HG02840 (cell line): ENCODE measurements at regions not wholly inside any gene's neighbourhood (a gene's known extent, or its start where the extent isn't known, plus 50 kb on each side); places are given as distances from the start of the nearest gene placed in this dataset.

Source experiments
- ATAC-seq: cut with Tn5 transposase; IDR thresholded peaks from one replicate; pipeline ENCODE4 v1.9.1; 2021; ENCODE audit warnings: mild to moderate bottlenecking, moderate library complexity, moderate number of reproducible peaks; ENCODE audit not compliant: unreplicated experiment, low FRiP score

GRCh38 chr2:34112161-34112560, 513.1 kb upstream of the FAM98A start:
- ATAC-seq, result no peak

GRCh38 chr2:34110392-34110791, 511.3 kb upstream of the FAM98A start:
- ATAC-seq, result no peak

DNA sequence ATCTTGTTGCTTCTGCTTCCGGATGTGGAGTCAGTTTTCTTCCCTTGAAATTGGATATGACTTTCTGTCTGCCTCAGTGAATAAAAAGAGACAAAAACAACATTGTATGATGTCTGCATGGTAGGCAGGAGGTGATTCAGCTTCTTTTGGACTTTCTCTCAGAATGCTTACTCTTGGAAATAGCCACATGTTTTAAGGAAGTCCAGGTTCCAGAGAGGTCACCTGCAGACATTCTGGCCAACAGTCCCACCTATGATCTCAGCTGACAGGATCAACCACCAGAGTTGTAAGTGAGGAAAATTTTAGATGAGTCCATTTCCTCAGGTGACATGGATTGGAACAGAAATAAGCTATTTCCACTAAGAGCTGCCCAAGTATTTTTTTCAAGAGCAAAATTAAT, 508.7 kb upstream of the FAM98A start:
- no peak for ATAC-seq

DNA sequence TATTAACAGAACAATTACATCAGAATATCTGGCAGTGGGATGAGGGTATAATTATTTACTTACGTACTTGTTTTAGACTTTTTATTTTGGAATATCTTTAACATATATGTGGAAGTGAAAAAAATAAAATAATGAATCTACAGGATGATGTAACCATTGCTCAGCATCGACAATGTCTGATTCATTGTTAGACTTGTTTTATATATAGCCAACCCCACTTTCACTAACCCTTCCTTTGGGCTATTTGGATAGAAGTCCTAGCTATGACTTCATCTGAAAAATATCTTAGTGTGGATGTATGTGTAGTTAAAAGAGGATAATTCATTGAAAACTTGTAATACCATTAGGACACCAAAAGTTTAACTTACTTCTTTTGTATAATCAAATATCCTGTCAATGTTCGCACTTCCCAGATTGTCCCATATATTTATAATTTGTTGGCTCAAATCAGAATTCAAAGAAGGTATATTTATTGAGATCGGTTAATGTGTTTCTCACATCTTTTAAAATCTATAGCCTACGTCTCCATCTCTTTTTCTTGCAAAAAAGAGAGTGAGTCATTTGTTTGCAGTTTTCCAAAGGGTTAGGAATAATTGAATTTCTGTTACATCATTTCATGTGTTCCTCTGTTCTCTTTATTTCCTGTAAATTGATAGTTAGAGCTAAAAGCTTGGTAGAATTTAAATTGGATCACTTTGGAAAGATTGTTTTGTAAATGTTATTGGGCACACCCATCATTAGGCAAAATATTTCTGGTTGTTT, 506.1 kb upstream of the FAM98A start:
- ATAC-seq, result no peak

DNA sequence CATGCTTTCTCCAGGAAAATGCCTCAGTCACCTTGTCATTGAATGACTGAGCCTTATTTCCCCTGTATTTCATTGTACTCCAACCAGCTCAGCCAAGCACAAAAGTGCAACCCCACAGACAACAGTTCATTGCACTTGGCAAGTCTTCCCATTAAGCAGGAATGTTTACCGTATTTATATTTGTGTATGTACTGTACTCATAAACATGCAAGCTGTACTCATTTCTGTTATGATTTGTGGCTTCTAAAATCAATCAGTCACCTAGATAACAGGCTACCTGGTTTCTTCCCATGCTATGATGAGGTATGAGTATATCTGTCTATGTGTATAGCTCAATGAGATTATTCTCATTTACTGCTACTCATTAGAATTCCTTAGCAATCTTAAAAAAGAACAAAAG, 505.5 kb upstream of the FAM98A start:
- no peak for ATAC-seq

GRCh38 chr2:34103437-34103836, 504.3 kb upstream of the FAM98A start:
- no peak for ATAC-seq

GRCh38 chr2:34102339-34102738, 503.2 kb upstream of the FAM98A start:
- no peak for ATAC-seq

GRCh38 chr2:34099377-34099776, 500.3 kb upstream of the FAM98A start:
- no peak for ATAC-seq

- no peak for ATAC-seq
These were observed 499.2 kb upstream of the FAM98A start for GRCh38 chr2:34098256-34098655.

- no peak for ATAC-seq
These were observed 497.6 kb upstream of the FAM98A start for GRCh38 chr2:34096562-34097171.

DNA sequence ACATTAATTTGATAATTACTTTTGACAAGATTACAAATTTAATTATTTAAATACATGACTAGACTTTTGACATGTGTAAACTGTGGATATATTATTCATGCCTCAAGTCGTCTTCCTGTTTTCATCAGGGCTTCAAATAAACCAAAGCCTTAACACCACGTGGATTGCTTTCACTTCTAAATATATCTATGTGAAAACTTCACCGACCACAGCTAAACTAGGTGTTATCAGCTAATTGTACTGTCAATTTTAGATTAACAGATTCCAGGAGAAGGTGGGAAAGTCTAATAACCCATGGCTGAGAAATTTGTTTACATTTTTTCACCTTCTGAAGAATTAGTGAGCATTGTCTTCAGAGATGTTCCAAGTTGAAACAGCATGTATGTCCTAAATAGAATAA, 494.7 kb upstream of the FAM98A start:
- no peak for ATAC-seq

- ATAC-seq, result no peak
These were observed 471.1 kb upstream of the FAM98A start for GRCh38 chr2:34070196-34070595.

DNA sequence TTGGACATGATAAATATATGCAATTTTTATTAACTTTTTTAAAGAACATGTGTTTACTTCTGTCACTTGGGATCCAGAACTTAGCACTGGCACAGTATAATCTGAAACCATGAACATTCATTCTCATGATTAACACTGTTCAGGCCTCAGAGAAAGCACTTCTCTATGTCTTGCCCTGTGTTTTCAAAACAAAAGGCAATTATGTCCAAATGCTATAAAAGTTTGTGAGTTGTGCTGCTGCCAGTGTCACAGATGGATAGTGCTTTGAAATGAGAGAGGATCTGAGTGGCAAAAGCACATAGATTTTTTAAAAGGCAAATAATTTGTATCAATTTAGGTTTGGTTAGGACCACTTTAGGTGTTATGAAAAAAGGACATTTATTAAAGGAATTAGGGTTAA, 470.5 kb upstream of the FAM98A start:
- no peak for ATAC-seq

- ATAC-seq, result no peak
These were observed 451.3 kb upstream of the FAM98A start for GRCh38 chr2:34050413-34050812.

- no peak for ATAC-seq
These were observed 446.1 kb upstream of the FAM98A start for GRCh38 chr2:34045101-34045655.

DNA sequence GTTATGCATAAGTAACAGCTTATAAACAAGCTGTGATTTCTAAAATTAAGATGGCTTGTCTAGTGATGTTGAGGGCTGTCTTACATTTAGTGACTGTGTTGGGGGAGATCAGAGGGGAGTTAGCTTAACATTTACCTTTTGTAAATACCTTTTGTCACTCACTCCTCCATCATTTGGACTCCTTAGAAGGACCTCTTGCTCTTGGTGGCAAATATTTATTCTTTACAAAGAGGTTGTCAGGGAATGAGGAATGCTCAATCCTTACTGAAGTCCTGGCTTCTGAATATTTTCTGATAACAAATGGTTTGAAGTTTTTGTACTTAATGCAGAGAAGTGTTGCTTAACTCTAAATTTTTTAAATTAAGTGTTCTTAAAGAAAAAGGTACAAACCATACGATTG, 438.8 kb upstream of the FAM98A start:
- no peak for ATAC-seq

DNA sequence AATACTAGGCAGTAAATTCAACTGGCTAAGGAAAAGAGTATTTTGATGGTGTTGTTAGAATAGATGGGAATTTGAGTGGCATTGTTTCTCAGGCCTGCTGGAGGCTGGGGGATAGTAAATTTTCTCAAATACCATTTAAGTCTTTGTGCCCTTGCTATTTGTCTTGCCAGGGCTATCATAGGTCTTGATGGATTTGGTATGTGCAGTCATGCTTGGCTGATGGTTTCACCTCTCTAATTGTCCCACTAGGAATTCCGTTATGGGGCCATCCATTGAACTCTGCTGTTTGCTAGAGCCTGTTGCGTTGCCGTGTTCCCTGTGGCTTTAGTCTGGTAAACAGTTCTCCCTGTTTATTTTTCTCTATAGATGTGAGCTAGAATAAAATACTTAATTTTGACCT, 438.1 kb upstream of the FAM98A start:
- ATAC-seq, result no peak

GRCh38 chr2:34031097-34031496, 432.0 kb upstream of the FAM98A start:
- no peak for ATAC-seq

DNA sequence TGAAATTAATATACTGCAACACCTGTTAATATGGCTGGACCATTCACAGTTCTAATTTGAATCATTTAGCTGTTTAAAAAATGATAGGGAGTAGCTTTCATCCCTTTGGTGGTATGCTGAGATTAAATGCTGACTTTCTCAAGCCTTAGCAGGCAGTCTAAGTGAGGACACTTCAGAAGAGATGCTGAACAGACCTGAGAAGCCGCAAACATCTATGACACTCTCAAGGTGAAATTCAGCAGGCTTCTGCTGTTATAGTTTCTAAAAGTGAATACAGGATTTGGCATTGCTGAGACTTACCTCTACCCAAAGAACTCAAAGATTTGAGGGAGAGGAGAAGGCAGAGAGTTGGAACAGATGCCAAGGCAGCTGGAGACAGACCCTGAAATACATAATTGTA, 431.2 kb upstream of the FAM98A start:
- ATAC-seq, result no peak

DNA sequence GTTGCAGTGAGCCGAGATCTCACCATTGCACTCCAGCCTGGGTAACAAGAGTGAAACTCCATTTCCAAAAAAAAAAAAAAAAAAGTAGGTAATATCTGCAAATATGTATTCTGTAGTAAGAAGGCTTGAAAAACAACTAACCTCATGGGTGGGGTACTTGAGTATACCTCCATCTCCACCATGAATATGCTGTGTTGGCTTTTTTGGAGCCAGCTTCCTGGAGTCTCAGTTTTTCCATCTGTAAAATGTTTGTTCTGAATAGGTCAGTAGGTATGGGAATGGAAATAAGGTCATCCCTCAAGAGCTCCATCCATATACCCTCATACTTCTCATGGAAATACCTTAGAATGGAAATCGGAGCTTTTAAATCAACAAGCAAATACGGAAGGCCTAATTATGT, 430.0 kb upstream of the FAM98A start:
- ATAC-seq, result no peak

DNA sequence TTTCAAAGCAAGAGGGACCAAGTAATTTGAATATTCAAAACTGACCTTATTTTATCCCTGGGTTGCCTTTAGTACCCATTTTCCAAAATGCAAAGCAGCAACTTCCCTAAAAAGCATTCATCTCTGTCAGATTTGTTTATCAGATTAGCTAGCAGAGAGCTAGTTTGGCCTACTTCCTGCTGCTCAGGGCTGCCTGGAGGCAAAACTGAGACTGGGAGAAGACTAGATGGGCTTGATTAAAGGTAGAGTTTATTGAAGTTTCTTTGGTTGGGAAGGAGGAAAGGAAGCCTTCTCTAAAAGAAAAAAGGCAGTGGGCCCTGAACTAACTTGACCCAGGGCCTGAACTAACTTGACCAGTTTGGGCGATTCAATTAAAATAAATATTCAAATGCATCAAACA, 426.1 kb upstream of the FAM98A start:
- no peak for ATAC-seq

DNA sequence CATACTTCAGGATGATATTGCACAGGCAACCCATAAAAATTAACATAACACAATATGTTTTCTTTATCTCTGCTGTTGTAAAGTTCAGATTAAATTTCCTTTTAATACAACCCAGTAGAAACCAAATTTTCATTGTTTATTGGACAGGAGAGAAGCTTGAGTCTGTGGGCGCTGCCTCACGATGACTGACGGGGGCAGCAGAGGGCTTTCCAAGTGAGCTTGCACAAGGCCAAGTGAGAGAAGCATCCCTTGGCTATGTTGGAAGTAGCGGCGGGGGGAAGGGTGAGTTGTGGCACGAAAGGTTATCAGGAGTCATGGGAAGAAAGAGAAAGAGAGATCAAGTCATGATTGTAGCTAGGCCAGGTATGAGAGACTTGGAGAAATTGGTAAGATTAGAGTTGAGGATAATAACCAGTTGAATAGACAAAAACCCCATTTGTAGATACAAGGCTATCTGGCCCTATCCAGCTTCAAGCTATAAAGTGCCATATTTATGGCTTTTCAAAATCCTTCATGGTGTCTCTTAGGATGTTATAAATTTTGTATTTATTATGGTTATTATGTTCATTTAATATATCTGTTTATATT, 413.7 kb upstream of the FAM98A start:
- ATAC-seq, result no peak
